Astrocyte of the spinal cord (primary cell): ENCODE measurements at regions not wholly inside any gene's neighbourhood (a gene's known extent, or its start where the extent isn't known, plus 50 kb on each side); places are given as distances from the start of the nearest gene placed in this dataset.

Experiments
- DNase-seq: peaks from one replicate; pipeline ENCODE4 v3.0.0; 2011; ENCODE audit warnings: low read depth, low spot score
- H3K4me3 ChIP-seq: 2 replicates; pipeline ENCODE4 v1.5.1; 2011; ENCODE audit warnings: low read depth, mild to moderate bottlenecking, low read length, moderate library complexity
- CTCF ChIP-seq: IDR thresholded peaks from 2 replicates; pipeline ENCODE4 v1.5.1; 2012; ENCODE audit warnings: low read depth, mild to moderate bottlenecking, low read length, inconsistent platforms
- in situ Hi-C: cut with HindIII; loops from 2 replicates; pipeline ENCODE4 v1.10.0; 2017; ENCODE audit warnings: low sequenced_read_pairs

- TF ChIP-seq CTCF: no peak
- DNase-seq: no peak
- in situ Hi-C loops: no loop called here
- no peak overlapping the region for H3K4me3 ChIP-seq
Observed at GRCh38 chr2:156659694-156660093, 223.5 kb downstream of the GPD2 start.

GRCh38 chr2:156663757-156664409, 227.7 kb downstream of the GPD2 start:
- DNase-seq: no peak

GRCh38 chr2:156666130-156666785, 230.1 kb downstream of the GPD2 start:
- no peak overlapping the region for H3K4me3 ChIP-seq
- no peak for DNase-seq
- no peak for TF ChIP-seq CTCF

More at GRCh38 chr2:156663757-156664409, 227.7 kb downstream of the GPD2 start:
- in situ Hi-C loops: no loop called here
- no peak for TF ChIP-seq CTCF
- no peak overlapping the region for H3K4me3 ChIP-seq

GRCh38 chr2:156670104-156670503, 233.9 kb downstream of the GPD2 start:
- no peak overlapping the region for H3K4me3 ChIP-seq
- in situ Hi-C loops: no loop called here
- no peak for DNase-seq
- no peak for TF ChIP-seq CTCF

More at GRCh38 chr2:156666130-156666785, 230.1 kb downstream of the GPD2 start:
- in situ Hi-C loops: no loop called here

- TF ChIP-seq CTCF: no peak
- no peak overlapping the region for H3K4me3 ChIP-seq
- in situ Hi-C loops: no loop called here
- DNase-seq: no peak
Observed at GRCh38 chr2:156671706-156672361, 235.7 kb downstream of the GPD2 start.

- no peak for DNase-seq
- no peak overlapping the region for H3K4me3 ChIP-seq
- in situ Hi-C loops: no loop called here
- TF ChIP-seq CTCF: no peak
Observed at GRCh38 chr2:156672556-156673332, 236.6 kb downstream of the GPD2 start.
